ENCODE measurements at regions not wholly inside any gene's neighbourhood (a gene's known extent, or its start where the extent isn't known, plus 50 kb on each side); places are given as distances from the start of the nearest gene placed in this dataset.

DNA sequence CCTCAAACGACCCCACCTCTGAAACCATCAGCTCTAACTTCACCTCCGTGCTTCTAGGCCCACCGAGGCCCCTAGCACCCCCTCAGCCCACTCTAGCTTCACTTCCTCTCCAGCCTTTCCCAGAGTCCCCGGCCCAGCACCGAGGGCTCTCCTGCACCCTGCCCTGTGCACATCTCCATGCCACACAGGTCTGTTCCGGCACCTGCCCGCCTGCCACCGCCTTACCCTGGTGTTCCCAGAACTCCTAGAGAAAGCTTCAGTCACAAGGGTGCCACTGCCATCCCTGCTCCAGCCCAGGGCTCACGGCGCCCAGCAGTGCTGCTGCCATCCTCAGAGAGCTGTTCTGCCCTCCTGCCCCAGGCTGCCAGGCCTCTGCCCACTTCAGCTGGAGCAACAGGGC is 61.3 kb upstream of the INSIG1 start:
- TF ChIP-seq, protein P1, sequence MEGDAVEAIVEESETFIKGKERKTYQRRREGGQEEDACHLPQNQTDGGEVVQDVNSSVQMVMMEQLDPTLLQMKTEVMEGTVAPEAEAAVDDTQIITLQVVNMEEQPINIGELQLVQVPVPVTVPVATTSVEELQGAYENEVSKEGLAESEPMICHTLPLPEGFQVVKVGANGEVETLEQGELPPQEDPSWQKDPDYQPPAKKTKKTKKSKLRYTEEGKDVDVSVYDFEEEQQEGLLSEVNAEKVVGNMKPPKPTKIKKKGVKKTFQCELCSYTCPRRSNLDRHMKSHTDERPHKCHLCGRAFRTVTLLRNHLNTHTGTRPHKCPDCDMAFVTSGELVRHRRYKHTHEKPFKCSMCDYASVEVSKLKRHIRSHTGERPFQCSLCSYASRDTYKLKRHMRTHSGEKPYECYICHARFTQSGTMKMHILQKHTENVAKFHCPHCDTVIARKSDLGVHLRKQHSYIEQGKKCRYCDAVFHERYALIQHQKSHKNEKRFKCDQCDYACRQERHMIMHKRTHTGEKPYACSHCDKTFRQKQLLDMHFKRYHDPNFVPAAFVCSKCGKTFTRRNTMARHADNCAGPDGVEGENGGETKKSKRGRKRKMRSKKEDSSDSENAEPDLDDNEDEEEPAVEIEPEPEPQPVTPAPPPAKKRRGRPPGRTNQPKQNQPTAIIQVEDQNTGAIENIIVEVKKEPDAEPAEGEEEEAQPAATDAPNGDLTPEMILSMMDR (IDR thresholded peaks at IDR 0.05), result no peak
- no peak for TF ChIP-seq POLR2A (IDR thresholded peaks at IDR 0.05)

Data from esophagus squamous epithelium (tissue), 4 donors.